ENCODE measurements at regions not wholly inside any gene's neighbourhood (a gene's known extent, or its start where the extent isn't known, plus 50 kb on each side); places are given as distances from the start of the nearest gene placed in this dataset.
"Not testable (repeated sequence)": the region's sequence is repeated elsewhere in the genome, so short reads cannot be mapped to it uniquely, and the experiment has no call there.

- DNase-seq (ENCODE audit: low spot score) (no peak), FAIRE-seq (no peak)
These were observed 138.3 kb downstream of the FAM124B start for GRCh38 chr2:224263571-224264043.

GRCh38 chr2:224261326-224261725, 140.6 kb downstream of the FAM124B start:
- FAIRE-seq = no peak
- DNase-seq (ENCODE audit: low spot score) = no peak

DNA sequence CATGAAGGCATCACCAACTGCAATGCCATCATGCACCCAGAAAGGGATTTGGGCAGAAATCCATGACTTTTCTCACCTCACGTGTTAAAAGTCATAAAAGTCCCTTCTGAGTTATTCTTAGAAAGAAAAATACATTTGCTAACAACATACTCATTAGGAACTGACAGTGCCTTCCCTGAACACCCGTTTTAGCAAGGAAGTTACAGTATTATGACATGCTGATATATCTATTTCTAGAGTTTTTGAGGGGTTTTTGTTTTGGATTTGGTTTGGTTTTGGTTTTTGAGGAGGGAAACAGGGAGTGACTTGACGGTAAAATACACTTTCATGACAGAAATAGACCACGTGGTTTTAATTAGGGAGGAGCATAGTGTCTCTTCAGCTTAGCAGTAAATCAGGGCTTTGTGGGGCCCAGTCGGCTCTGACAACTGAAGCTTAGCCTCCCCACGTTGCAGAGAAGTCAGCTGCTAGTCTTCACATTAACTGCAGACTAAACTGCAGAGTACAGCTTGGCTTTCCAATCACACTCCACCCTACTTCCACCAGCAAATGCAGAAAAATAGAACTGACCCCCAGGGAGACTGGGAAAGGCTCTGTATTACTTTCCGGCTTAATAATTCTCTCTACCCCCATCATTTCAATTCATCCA, 141.4 kb downstream of the FAM124B start:
- no peak for FAIRE-seq
- DNase-seq (ENCODE audit: low spot score) = no peak

GRCh38 chr2:224259831-224260230, 142.1 kb downstream of the FAM124B start:
- DNase-seq (ENCODE audit: low spot score) (no peak), FAIRE-seq (no peak)

GRCh38 chr2:224258059-224258458, 143.8 kb downstream of the FAM124B start:
- FAIRE-seq = no peak
- no peak for DNase-seq (ENCODE audit: low spot score)

GRCh38 chr2:224257156-224257555, 144.8 kb downstream of the FAM124B start:
- DNase-seq (ENCODE audit: low spot score) (no peak), FAIRE-seq (no peak)

DNA sequence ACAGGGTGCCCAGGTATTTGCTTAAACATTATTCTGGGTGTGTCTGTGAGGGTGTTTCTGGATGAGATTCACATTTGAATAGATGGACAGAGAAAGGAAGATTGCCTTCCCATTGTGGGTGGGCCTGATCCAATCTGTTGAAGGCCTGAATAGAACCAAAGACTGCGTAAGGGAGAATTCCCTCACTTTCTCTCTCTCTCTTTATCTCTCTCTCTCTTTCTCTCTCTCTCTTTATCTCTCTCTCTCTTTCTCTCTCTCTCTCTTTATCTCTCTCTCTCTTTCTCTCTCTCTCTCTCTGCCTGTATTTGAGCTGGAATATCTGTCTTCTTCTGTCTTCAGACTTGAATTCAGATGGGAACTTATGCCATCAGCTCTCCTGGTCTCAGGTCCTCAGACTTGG, 148.4 kb downstream of the FAM124B start:
- DNase-seq (ENCODE audit: low spot score) (no peak), FAIRE-seq (no peak)

DNA sequence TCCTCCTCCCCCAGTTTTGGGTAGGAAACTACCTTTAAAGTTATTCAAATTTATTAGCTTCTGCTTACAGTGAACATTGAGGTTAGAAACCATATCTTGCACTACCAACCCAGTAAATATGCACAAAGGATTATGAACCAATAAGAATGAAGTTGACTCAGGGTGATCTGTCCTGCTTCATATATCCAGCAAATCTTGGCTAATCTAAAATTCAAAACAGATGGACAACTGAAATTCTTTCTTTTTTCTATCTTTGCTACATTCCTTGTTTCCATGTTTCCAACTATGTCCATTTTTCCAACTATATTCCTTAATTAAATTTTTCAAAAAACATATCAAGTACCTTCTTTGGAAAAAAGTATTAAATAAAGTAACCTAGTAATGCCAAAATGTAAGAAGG, 149.3 kb downstream of the FAM124B start:
- no peak for FAIRE-seq

GRCh38 chr2:224248944-224249371, 152.9 kb downstream of the FAM124B start:
- FAIRE-seq (no peak), DNase-seq (ENCODE audit: low spot score) (no peak)

More for the DNA sequence above, 149.3 kb downstream of the FAM124B start:
- DNase-seq (ENCODE audit: low spot score) = no peak

DNA sequence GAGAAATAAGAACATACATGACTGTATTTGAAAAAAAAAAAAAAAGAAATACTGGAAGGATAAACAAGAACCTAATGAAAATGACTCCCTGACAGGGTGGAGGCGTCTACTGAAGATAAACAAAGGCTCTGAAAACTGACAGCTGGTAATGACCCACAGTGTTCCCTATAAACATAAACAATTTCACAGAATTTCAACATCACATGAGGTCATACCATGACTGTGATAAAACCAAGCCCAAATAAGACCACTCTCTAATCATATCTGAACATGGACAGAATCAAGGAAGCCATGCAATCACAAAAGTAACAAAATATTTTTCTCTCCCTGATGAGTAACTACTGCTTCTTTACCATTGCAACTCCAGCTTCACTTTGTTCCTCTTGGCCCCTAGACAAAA, 159.3 kb downstream of the FAM124B start:
- FAIRE-seq (no peak), DNase-seq (ENCODE audit: low spot score) (no peak)

DNA sequence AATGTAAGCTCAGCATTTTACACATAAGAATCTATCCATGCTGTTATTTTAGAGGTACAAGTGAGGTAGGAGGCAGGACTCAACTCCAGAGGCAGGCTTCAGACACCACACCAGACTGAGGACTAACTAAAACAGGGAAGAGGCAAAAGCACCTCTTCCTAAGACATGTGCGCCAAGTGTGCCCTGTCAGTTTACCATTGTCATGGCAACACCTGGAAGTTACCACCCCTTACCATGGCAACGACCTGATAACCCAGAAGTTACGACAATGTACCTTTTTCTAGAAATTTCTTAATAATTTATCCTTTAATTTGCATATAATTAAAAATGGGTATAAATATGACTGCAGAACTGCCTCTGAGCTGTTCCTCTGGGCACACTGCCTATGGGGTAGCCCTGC, 160.1 kb downstream of the FAM124B start:
- FAIRE-seq = no peak
- DNase-seq (ENCODE audit: low spot score) = no peak

GRCh38 chr2:224241001-224241400, 160.9 kb downstream of the FAM124B start:
- DNase-seq (ENCODE audit: low spot score) (no peak), FAIRE-seq (no peak)

- DNase-seq (ENCODE audit: low spot score) (no peak), FAIRE-seq (no peak)
These were observed 177.9 kb downstream of the FAM124B start for GRCh38 chr2:224223851-224224555.

- DNase-seq (ENCODE audit: low spot score) = no peak
- no peak for FAIRE-seq
These were observed 178.9 kb downstream of the FAM124B start for GRCh38 chr2:224222974-224223373.

DNA sequence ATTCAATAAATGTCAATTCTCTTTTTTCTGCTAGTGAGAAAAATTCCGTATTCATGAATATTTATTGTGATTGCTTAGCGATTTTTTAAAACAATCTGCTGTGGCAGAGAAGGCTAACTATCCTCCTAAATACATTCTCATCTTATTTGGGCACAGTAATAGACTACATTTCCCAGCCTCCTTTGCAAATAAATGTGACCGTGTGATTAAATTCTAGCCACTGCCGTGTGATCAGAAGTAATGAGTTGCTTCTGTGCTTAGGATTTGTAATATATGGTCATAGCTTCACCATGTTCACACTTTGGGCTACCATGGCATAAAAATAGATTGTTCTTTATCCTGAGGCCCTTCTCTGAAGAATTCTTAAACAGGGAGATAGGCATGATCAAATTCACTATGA, 179.6 kb downstream of the FAM124B start:
- no peak for FAIRE-seq
- no peak for DNase-seq (ENCODE audit: low spot score)

GRCh38 chr2:224221455-224221913, 180.4 kb downstream of the FAM124B start:
- DNase-seq (ENCODE audit: low spot score) (peak; percentile 71), FAIRE-seq (no peak)

GRCh38 chr2:224220586-224221255, 181.2 kb downstream of the FAM124B start:
- FAIRE-seq (no peak), DNase-seq (ENCODE audit: low spot score) (no peak)

DNA sequence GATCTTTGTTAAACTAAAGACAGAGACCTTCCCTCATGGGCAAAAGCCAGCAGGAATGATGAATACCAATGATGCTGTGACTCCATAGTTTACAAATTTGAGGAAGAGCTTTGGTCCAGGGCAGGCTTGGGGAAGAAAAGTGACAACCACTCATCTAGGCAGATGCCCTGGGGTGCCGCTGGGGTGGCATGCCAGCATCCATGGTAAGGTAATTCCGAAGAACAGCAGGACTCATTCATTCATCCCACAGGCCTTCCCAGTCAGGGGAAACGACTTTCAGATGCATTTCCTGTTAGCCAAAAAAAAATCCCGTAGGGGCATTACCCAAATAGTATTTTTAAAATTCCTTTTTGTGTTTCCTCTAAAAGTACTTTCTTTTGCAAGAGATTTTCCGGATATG, 180.7 kb upstream of the SERPINE2 start:
- FAIRE-seq = no peak
- DNase-seq (ENCODE audit: low spot score) = no peak

DNA sequence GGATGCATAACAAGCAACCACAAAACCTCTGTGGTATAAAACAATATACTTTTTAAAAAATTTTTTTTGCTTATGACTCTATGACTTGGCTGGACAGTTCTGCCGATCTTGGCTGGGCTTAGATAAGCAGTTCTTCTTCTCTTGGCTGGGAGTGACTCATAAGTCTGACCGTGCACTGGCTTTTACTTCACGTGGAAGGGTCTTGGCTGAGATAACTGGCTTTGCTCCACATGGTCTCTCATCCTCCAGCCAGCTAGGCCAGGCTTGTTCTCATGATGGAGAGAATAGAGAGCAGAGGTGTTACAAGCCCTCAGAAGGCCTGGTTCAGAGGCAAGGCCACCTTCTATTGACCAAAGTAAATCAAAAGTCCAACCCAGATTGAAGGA, 178.9 kb upstream of the SERPINE2 start:
- DNase-seq (ENCODE audit: low spot score) (no peak), FAIRE-seq (no peak)

DNA sequence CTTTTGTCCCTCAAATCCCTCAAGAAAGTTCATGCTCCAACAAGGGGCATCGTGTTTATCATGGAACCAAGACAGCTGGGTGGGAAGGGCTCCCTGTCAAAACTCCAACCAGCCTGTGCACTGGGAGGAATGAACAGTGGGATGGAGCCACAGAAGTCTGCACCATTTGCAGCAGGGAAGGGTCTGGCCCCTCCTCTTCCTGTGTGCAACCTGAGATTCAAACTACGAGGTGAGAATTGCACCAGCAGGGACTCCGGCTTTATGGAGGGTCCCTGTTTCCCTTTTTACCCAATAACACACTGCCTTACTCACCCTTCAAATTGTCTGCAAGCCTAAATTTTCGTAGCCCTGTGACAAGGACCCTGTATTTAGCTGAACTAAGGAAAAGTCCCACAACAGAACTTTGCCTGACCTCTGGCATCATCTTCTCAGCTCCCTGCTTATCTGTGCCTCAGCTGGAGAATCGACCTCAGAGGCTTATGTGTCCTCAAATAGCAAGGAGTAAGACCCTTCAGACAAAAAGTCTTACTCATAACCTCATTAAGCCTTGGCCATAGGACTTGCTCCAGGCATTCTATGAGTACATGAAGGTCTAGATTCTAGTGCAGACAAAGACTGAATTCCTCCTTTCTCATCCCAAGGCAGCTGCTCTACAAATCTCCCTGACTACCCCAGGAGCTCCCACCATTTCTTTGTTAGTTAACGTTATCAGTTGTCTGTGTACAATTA, 178.3 kb upstream of the SERPINE2 start:
- DNase-seq (ENCODE audit: low spot score) (no peak), FAIRE-seq (no peak)

DNA sequence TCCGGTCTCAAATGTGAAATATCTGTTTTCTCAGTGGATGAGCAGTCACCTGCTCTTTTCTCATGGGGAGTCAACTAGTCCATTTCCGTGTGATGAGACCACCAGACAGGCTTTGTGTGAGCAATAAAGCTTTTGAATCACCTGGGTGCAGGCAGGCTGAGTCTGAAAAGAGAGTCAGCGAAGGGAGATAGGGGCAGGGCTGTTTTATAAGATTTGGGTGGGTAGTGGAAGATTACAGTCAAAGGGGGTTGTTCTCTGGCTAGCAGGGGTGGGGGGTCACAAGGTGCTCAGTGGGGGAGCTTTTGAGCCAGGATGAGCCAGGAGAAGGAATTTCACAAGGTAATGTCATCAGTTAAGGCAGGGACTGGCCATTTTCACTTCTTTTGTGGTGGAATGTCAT, 176.5 kb upstream of the SERPINE2 start:
- not testable (repeated sequence) for DNase-seq (ENCODE audit: low spot score); FAIRE-seq

DNA sequence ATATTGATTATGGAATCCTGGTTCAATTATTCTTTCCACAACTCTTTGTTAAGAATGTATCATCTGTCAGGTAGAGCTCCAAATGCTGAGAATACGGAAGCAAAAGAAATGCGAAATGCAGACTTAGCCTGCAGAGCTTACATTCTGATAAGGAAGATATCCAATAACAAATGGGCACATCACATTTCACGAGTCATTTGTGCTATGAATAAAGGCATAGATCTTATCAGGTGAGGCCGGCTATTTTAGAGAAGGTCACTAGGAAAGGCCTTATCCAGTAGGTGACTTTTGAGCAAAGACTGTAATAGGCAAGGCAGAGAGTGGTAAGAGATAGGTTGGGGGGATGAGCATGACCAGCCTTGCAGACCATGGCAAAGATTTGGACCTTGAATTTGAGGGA, 174.3 kb upstream of the SERPINE2 start:
- DNase-seq (ENCODE audit: low spot score) (no peak), FAIRE-seq (no peak)

Measured in urothelium cell line (cell line).